ENCODE measurements at regions not wholly inside any gene's neighbourhood (a gene's known extent, or its start where the extent isn't known, plus 50 kb on each side); places are given as distances from the start of the nearest gene placed in this dataset.

- no peak overlapping the region for H3K4me3 ChIP-seq (ENCODE audit: low read depth, low read length)
- TF ChIP-seq CTCF (IDR thresholded peaks at IDR 0.05; ENCODE audit: low read depth, low read length, missing control alignments) = no peak
- in situ Hi-C loops (cut with HindIII; ENCODE audit: low sequenced_read_pairs) = no loop called here
- no peak for DNase-seq (ENCODE audit: low read depth)
These were observed 484.0 kb upstream of the CTSO start for GRCh38 chr4:156437666-156438065.

GRCh38 chr4:156422576-156422975 is 468.9 kb upstream of the CTSO start:
- no peak for DNase-seq (ENCODE audit: low read depth)
- in situ Hi-C loops (cut with HindIII; ENCODE audit: low sequenced_read_pairs) = no loop called here
- TF ChIP-seq CTCF (IDR thresholded peaks at IDR 0.05; ENCODE audit: low read depth, low read length, missing control alignments) = no peak
- H3K4me3 ChIP-seq (ENCODE audit: low read depth, low read length) = no peak overlapping the region

GRCh38 chr4:156420623-156421022 is 467.0 kb upstream of the CTSO start:
- TF ChIP-seq CTCF (IDR thresholded peaks at IDR 0.05; ENCODE audit: low read depth, low read length, missing control alignments) = no peak
- H3K4me3 ChIP-seq (ENCODE audit: low read depth, low read length) = no peak overlapping the region
- in situ Hi-C loops (cut with HindIII; ENCODE audit: low sequenced_read_pairs) = no loop called here
- DNase-seq (ENCODE audit: low read depth) = no peak

- no peak for DNase-seq (ENCODE audit: low read depth)
- in situ Hi-C loops (cut with HindIII; ENCODE audit: low sequenced_read_pairs) = loop anchor here (5.0 kb wide), 1 partner anchor 92 kb away; no protein-coding TSS in a partner anchor
- no peak overlapping the region for H3K4me3 ChIP-seq (ENCODE audit: low read depth, low read length)
- TF ChIP-seq CTCF (IDR thresholded peaks at IDR 0.05; ENCODE audit: low read depth, low read length, missing control alignments) = no peak
These were observed 465.5 kb upstream of the CTSO start for GRCh38 chr4:156419080-156419685.

GRCh38 chr4:156414406-156414805 is 460.7 kb upstream of the CTSO start:
- H3K4me3 ChIP-seq (ENCODE audit: low read depth, low read length) = no peak overlapping the region
- in situ Hi-C loops (cut with HindIII; ENCODE audit: low sequenced_read_pairs) = no loop called here
- no peak for DNase-seq (ENCODE audit: low read depth)
- no peak for TF ChIP-seq CTCF (IDR thresholded peaks at IDR 0.05; ENCODE audit: low read depth, low read length, missing control alignments)

GRCh38 chr4:156413239-156414135 is 459.8 kb upstream of the CTSO start:
- no peak overlapping the region for H3K4me3 ChIP-seq (ENCODE audit: low read depth, low read length)
- no peak for TF ChIP-seq CTCF (IDR thresholded peaks at IDR 0.05; ENCODE audit: low read depth, low read length, missing control alignments)
- in situ Hi-C loops (cut with HindIII; ENCODE audit: low sequenced_read_pairs) = no loop called here
- DNase-seq (ENCODE audit: low read depth) = no peak

Measured in astrocyte of the cerebellum (primary cell).